Natural killer cell (primary cell): ENCODE measurements at regions not wholly inside any gene's neighbourhood (a gene's known extent, or its start where the extent isn't known, plus 50 kb on each side); places are given as distances from the start of the nearest gene placed in this dataset.

Experiments used
- ATAC-seq, 3 donors: fragments of 150-1000 bp in 2 of 3; fragments of 200-7000 bp in 1 of 3; cut with Tn5 transposase; 1 replicate in 1 of 3; 2 replicates in 2 of 3; pipeline ENCODE4 v1.10.0; 2021; ENCODE audit warnings: mild to moderate bottlenecking in 2 of 3, moderate library complexity in 2 of 3
- DNase-seq, 2 donors: peaks; one replicate each; pipeline versions ENCODE4 v3.0.0 to v3.0.0-alpha.2; 2013 to 2021; ENCODE audit warnings: mixed read lengths in 1 of 2
- H3K27ac ChIP-seq: one replicate; pipeline ENCODE4 v1.5.1; 2013; ENCODE audit warnings: mild to moderate bottlenecking, low read length
- H3K27me3 ChIP-seq: one replicate; pipeline ENCODE4 v1.6.1; 2013; ENCODE audit warnings: low read length; ENCODE audit not compliant: control insufficient read depth, insufficient read depth
- H3K36me3 ChIP-seq: one replicate; pipeline ENCODE4 v1.6.1; 2013; ENCODE audit warnings: low read length; ENCODE audit not compliant: control insufficient read depth, insufficient read depth
- H3K4me1 ChIP-seq: one replicate; pipeline ENCODE4 v1.6.1; 2013; ENCODE audit warnings: low read length; ENCODE audit not compliant: control insufficient read depth, insufficient read depth
- H3K4me3 ChIP-seq: one replicate; pipeline ENCODE4 v1.5.1; 2013; ENCODE audit warnings: low read length
- H3K9me3 ChIP-seq: one replicate; pipeline ENCODE4 v1.6.1; 2013; ENCODE audit warnings: low read length; ENCODE audit not compliant: control insufficient read depth, insufficient read depth
- H3K27ac Mint-ChIP-seq, 2 donors: one replicate each; pipeline ENCODE4 v1.8.0; 2022; ENCODE audit warnings: mild to moderate bottlenecking in 2 of 2, mixed read lengths in 2 of 2, moderate library complexity in 1 of 2
- H3K27me3 Mint-ChIP-seq, 2 donors: one replicate each; pipeline ENCODE4 v1.8.0; 2022; ENCODE audit warnings: low read depth in 2 of 2, mixed read lengths in 2 of 2
- H3K36me3 Mint-ChIP-seq: one replicate; pipeline ENCODE4 v1.8.0; 2022; ENCODE audit warnings: mixed read lengths
- H3K4me1 Mint-ChIP-seq, 2 donors: one replicate each; pipeline ENCODE4 v1.8.0; 2022; ENCODE audit warnings: mixed read lengths in 2 of 2
- H3K4me3 Mint-ChIP-seq: one replicate; pipeline ENCODE4 v1.8.0; 2022; ENCODE audit warnings: mild to moderate bottlenecking, moderate library complexity, mixed read lengths
- H3K9me3 Mint-ChIP-seq, 2 donors: one replicate each; pipeline ENCODE4 v1.8.0; 2022; ENCODE audit warnings: mixed read lengths in 2 of 2
- CTCF ChIP-seq: fragments of 200-600 bp; IDR thresholded peaks from one replicate; pipeline ENCODE4 v1.8.0; 2022; ENCODE audit warnings: antibody characterized with exemption
- WGBS: methylation state at CpG from one replicate; pipeline ENCODE4 v1.1.7; 2013; ENCODE audit warnings: missing lambda C conversion rate; ENCODE audit not compliant: insufficient coverage; 5-methylcytosine and 5-hydroxymethylcytosine counted together
- intact Hi-C: fragments of 100-400 bp; cut with micrococcal nuclease; formaldehyde crosslinking; loops from one replicate; pipeline ENCODE4 v1.14.2; 2022

DNA sequence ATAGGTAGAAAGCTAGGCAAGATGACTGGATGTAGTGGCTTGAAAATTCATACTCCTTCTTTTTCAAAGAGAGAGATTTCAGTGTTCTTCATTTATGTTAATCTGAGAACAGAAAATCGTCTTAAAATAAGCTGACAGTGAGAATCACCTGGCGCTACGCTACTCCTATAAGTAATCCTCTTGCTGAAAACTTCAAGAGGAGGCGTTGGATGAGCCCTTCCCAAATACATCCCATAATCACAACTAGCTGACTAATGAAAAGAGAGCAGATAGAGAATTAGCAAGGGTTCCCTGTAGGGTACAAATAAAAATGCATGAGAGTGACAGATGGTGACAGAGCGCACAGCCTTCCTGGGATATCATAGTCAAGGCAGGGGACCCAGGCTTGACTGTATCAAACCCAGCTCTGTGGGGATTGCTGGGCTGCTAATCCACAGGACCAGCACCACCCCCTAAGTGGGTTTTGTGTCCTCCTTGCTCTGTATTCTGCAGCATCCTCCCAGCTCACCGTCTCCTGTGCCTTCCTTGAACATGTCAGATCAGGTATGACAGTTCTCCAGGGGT is 280.2 kb downstream of the SP3 start:
- Histone ChIP-seq H3K36me3 (no peaks in the 10 kb centered on the region), H3K9me3 (no peaks in the 10 kb centered on the region), H3K27me3 (peaks cover 2% of the 10 kb centered on the region), H3K4me3 (no peak overlapping the region), H3K4me1 (no peaks in the 10 kb centered on the region), H3K27ac (no peak overlapping the region)
- TF ChIP-seq CTCF, result no peak
- H3K27me3 Mint-ChIP-seq, result peaks cover 4 to 12% of the 10 kb centered on the region in 2 donors
- ATAC-seq, result no peak
- H3K36me3 Mint-ChIP-seq, result no peaks in the 10 kb centered on the region
- no peak overlapping the region for H3K4me3 Mint-ChIP-seq
- intact Hi-C loops, result no loop called here
- DNase-seq, result no peak
- H3K27ac Mint-ChIP-seq, result no peak overlapping the region
- no peaks in the 10 kb centered on the region for H3K4me1 Mint-ChIP-seq
- H3K9me3 Mint-ChIP-seq, result no peaks in the 10 kb centered on the region
- WGBS, result 96% methylated on average over 4 of the region's 6 CpGs

GRCh38 chr2:173690349-173690748 is 274.8 kb downstream of the SP3 start:
- ATAC-seq, result no peak
- no peaks in the 10 kb centered on the region for H3K4me1 Mint-ChIP-seq
- no peaks in the 10 kb centered on the region for H3K9me3 Mint-ChIP-seq
- Histone ChIP-seq H3K4me1 (no peaks in the 10 kb centered on the region), H3K4me3 (no peak overlapping the region), H3K36me3 (no peaks in the 10 kb centered on the region), H3K27ac (no peak overlapping the region), H3K27me3 (no peaks in the 10 kb centered on the region), H3K9me3 (no peaks in the 10 kb centered on the region)
- TF ChIP-seq CTCF, result no peak
- intact Hi-C loops, result no loop called here
- no peak overlapping the region for H3K4me3 Mint-ChIP-seq
- DNase-seq, result no peak
- H3K27ac Mint-ChIP-seq, result no peak overlapping the region
- peaks cover 4 to 10% of the 10 kb centered on the region in 2 donors for H3K27me3 Mint-ChIP-seq
- H3K36me3 Mint-ChIP-seq, result no peaks in the 10 kb centered on the region

- no peaks in the 10 kb centered on the region for H3K36me3 ChIP-seq
- H3K27ac ChIP-seq, result no peak overlapping the region
- Mint-ChIP-seq H3K4me3 (no peak overlapping the region), H3K36me3 (no peaks in the 10 kb centered on the region), H3K4me1 (no peaks in the 10 kb centered on the region), H3K27me3 (peaks cover 4 to 10% of the 10 kb centered on the region in 2 donors), H3K9me3 (no peaks in the 10 kb centered on the region), H3K27ac (no peak overlapping the region)
- H3K9me3 ChIP-seq, result no peaks in the 10 kb centered on the region
- no peaks in the 10 kb centered on the region for H3K27me3 ChIP-seq
- WGBS, result 90% methylated on average over 4 of the region's 5 CpGs
- ATAC-seq (no peak), DNase-seq (no peak)
- no peak overlapping the region for H3K4me3 ChIP-seq
- H3K4me1 ChIP-seq, result no peaks in the 10 kb centered on the region
- TF ChIP-seq CTCF, result no peak
- intact Hi-C loops, result no loop called here
Observed at GRCh38 chr2:173692068-173692467, 273.1 kb downstream of the SP3 start.

DNA sequence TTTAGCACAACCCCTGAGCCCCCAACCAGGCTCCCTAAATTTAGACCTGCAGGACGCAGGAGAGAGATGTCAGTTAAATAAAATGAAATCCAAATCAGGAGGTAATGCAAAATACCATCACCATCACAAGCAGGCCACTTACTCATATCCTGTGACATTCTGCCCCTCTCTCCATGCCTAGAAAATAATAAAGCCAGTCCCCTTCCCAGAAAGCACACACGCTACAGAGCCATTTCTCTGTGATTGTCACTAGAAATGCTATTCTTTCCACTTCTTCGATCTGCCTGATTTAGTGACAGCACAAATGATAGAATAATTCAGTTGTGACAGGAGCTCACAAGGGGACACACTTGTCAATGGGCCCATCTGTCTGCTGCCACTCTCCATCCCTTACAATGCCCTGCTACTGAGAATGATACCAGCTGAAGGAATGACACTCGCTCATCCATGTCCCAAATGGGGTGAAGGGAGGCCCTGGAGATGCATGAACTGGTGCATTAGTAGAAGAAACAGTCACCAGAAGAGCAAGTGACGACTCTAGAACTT is 272.1 kb downstream of the SP3 start:
- no peak for TF ChIP-seq CTCF
- Histone ChIP-seq H3K36me3 (no peaks in the 10 kb centered on the region), H3K9me3 (no peaks in the 10 kb centered on the region), H3K27me3 (no peaks in the 10 kb centered on the region), H3K4me1 (no peaks in the 10 kb centered on the region), H3K4me3 (no peak overlapping the region), H3K27ac (no peak overlapping the region)
- Mint-ChIP-seq H3K27me3 (peaks cover 4 to 10% of the 10 kb centered on the region in 2 donors), H3K27ac (no peak overlapping the region), H3K36me3 (no peaks in the 10 kb centered on the region), H3K9me3 (no peaks in the 10 kb centered on the region), H3K4me1 (no peaks in the 10 kb centered on the region), H3K4me3 (no peak overlapping the region)
- no peak for DNase-seq
- intact Hi-C loops, result no loop called here
- ATAC-seq, result no peak
- 89% methylated on average over 4 of the region's 5 CpGs for WGBS
